ENCODE measurements at regions not wholly inside any gene's neighbourhood (a gene's known extent, or its start where the extent isn't known, plus 50 kb on each side); places are given as distances from the start of the nearest gene placed in this dataset.

- DNase-seq (ENCODE audit: low read depth in 1 of 2, low spot score in 1 of 2): no peak
Measured at GRCh38 chr10:10552948-10553347, 464.7 kb upstream of the CELF2 start.

GRCh38 chr10:10564081-10564794, 453.4 kb upstream of the CELF2 start:
- DNase-seq (ENCODE audit: low read depth in 1 of 2, low spot score in 1 of 2): no peak

GRCh38 chr10:10576937-10577336, 440.7 kb upstream of the CELF2 start:
- DNase-seq (ENCODE audit: low read depth in 1 of 2, low spot score in 1 of 2): no peak

- DNase-seq (ENCODE audit: low read depth in 1 of 2, low spot score in 1 of 2): no peak
Measured at GRCh38 chr10:10579709-10580108, 438.0 kb upstream of the CELF2 start.

- no peak for DNase-seq (ENCODE audit: low read depth in 1 of 2, low spot score in 1 of 2)
Measured at GRCh38 chr10:10584161-10584560, 433.5 kb upstream of the CELF2 start.

GRCh38 chr10:10587744-10588393, 429.8 kb upstream of the CELF2 start:
- no peak for DNase-seq (ENCODE audit: low read depth in 1 of 2, low spot score in 1 of 2)

GRCh38 chr10:10589540-10590303, 427.9 kb upstream of the CELF2 start:
- DNase-seq (ENCODE audit: low read depth in 1 of 2, low spot score in 1 of 2): peak in 1 of 2 donors; percentile 49

GRCh38 chr10:10591715-10592341, 425.8 kb upstream of the CELF2 start:
- no peak for DNase-seq (ENCODE audit: low read depth in 1 of 2, low spot score in 1 of 2)

GRCh38 chr10:10596256-10596655, 421.4 kb upstream of the CELF2 start:
- no peak for DNase-seq (ENCODE audit: low read depth in 1 of 2, low spot score in 1 of 2)

GRCh38 chr10:10598297-10598696, 419.4 kb upstream of the CELF2 start:
- DNase-seq (ENCODE audit: low read depth in 1 of 2, low spot score in 1 of 2): no peak

GRCh38 chr10:10600004-10600403, 417.7 kb upstream of the CELF2 start:
- no peak for DNase-seq (ENCODE audit: low read depth in 1 of 2, low spot score in 1 of 2)

GRCh38 chr10:10605551-10606081, 412.1 kb upstream of the CELF2 start:
- no peak for DNase-seq (ENCODE audit: low read depth in 1 of 2, low spot score in 1 of 2)

GRCh38 chr10:10609379-10609955, 408.2 kb upstream of the CELF2 start:
- DNase-seq (ENCODE audit: low read depth in 1 of 2, low spot score in 1 of 2): no peak

GRCh38 chr10:10610171-10610570, 407.5 kb upstream of the CELF2 start:
- DNase-seq (ENCODE audit: low read depth in 1 of 2, low spot score in 1 of 2): no peak

GRCh38 chr10:10612151-10612550, 405.5 kb upstream of the CELF2 start:
- no peak for DNase-seq (ENCODE audit: low read depth in 1 of 2, low spot score in 1 of 2)

GRCh38 chr10:10613656-10614244, 403.9 kb upstream of the CELF2 start:
- no peak for DNase-seq (ENCODE audit: low read depth in 1 of 2, low spot score in 1 of 2)

- no peak for DNase-seq (ENCODE audit: low read depth in 1 of 2, low spot score in 1 of 2)
Measured at GRCh38 chr10:10617686-10618085, 400.0 kb upstream of the CELF2 start.

GRCh38 chr10:10618139-10618538, 399.5 kb upstream of the CELF2 start:
- no peak for DNase-seq (ENCODE audit: low read depth in 1 of 2, low spot score in 1 of 2)

GRCh38 chr10:10623958-10624566, 393.6 kb upstream of the CELF2 start:
- DNase-seq (ENCODE audit: low read depth in 1 of 2, low spot score in 1 of 2): no peak

- DNase-seq (ENCODE audit: low read depth in 1 of 2, low spot score in 1 of 2): no peak
Measured at GRCh38 chr10:10624567-10624962, 393.1 kb upstream of the CELF2 start.
